COLO668 (cell line): ENCODE measurements at regions not wholly inside any gene's neighbourhood (a gene's known extent, or its start where the extent isn't known, plus 50 kb on each side); places are given as distances from the start of the nearest gene placed in this dataset.

Source experiments
- DNase-seq: peaks from one replicate; lab custom pipeline; 2025; ENCODE audit not compliant: unreplicated experiment; lab: John Stamatoyannopoulos, UW

GRCh38 chr21:43364261-43364510, 62.7 kb downstream of the SIK1 start:
- DNase-seq: no peak

DNA sequence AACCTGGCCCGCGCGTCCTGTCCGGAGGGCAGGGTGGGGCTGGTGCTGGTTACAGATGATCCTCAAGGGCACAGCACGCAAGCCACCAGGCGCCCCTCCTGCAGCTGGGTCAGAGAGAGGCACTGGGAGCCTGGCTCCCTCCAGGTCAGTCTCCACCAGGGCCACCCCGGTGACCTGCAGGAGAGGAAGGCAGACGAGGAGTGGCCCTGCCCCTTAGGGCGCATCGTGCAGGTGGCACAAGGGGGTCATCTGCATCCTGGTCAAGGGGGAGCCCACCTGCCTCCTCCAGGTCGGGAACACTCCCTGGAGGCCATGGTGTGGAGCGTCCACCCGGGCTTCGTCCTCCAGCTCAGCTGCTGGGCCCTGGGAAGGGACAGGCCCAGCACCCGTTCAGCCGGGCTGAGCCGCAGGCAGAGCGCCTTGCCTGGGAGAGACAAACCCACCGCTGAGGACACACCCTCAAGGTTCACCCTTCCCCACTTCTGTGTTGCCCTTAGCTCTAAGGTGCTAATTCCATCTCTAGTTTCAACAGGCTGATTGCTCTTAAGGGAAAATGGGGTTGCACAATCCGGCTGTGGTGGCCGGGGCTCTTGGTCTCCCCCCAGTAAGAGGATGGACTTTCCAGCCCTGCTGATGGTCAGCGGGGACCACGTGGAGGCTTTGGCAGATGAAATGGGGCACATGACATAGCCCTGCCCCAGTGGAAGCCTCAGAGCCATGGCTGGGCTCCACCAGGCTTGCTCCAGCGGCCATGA, 63.2 kb downstream of the SIK1 start:
- DNase-seq: no peak

GRCh38 chr21:43362915-43363314, 64.0 kb downstream of the SIK1 start:
- DNase-seq: no peak

- DNase-seq: peak; percentile 70
These were observed 64.6 kb downstream of the SIK1 start for GRCh38 chr21:43362321-43362791.

- DNase-seq: no peak
These were observed 65.2 kb downstream of the SIK1 start for GRCh38 chr21:43361493-43362296.

DNA sequence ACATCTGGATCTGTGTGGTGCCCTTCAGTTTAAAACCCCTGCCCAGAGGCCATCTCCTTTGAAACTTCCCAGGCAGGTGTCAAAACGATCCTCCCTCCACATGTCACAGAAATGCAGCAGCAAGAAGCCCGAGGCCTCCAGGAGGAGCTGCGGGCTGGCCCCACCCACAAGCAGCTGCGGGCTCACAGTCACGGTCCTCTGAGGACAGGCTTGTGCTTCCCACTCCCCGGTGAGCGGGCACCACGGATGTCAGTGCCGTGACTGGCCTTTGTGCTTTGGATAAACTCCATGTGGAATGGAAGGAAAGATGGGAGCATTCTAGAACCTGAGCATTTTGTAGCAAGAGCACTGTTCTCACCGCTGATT, 65.8 kb downstream of the SIK1 start:
- DNase-seq: peak; percentile 56

DNA sequence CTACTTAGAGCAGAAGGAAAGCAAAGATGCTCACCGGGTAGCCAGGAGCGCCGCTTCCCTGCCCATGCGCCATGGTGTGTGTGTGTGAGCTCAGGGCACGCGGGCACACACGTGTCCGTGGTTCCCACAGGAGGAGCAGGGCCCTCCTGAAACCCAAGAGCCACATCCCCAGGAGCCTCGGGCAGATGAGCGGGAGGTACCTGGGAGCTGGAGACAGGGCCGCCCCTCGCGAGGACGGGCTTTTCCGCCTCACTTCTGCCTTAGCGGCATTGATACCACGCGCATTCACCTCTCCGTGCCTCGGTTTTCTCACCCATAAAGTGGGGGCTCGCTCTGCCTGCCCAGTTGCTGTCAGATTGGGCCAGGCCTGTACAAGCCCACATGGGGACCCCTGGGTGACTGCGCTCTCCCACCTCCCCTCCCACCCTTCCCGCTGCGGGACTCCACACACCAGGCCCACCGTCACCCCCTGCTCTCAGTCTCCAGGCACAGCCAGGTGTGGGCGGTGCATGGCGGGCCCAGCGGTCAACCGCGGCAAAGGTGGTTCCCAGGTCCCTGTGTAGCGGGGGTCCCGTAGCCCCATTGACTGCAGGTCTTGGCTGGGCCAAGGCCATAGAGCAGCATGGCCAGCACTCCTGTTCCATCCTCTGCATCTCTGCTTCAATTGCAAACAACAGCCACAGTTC, 66.3 kb downstream of the SIK1 start:
- no peak for DNase-seq

- no peak for DNase-seq
These were observed 67.8 kb downstream of the SIK1 start for GRCh38 chr21:43358940-43359822.

DNA sequence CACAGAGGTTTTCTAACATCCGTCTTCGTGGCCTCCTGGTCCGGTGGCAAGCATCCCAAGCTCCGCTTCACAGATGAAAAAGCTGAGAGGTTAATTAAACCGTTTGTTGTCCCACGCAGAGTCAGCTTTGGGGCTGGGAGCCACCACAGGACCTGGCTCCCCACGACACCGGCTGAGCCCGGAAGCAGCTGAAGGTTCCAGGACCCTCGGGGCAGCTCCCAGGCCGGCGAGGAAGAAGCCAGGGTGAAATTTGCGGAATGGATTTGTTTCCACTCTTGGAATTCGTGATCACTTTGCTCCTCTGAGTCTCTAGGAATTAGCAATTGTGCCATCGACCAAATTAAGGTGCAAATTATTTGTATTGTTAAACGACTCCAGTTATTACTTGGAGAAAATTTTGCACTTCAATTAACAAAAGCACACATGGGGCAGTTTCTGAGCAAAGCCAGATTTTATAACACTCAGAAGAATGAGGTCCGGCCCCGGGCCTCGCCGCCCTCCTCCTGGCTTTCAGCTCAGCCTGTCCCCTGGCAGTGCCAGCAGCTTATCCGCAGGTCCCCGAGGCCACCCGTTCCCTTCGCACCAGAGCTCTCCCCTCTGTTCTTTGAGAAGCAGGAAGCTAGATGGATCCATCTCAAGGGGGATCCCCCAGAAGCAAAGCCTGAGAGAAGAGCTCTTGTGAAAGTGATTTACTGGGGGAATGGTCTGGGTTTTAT, 69.1 kb downstream of the SIK1 start:
- no peak for DNase-seq

- peak; percentile 44 for DNase-seq
These were observed 71.0 kb downstream of the SIK1 start for GRCh38 chr21:43355925-43356289.

DNA sequence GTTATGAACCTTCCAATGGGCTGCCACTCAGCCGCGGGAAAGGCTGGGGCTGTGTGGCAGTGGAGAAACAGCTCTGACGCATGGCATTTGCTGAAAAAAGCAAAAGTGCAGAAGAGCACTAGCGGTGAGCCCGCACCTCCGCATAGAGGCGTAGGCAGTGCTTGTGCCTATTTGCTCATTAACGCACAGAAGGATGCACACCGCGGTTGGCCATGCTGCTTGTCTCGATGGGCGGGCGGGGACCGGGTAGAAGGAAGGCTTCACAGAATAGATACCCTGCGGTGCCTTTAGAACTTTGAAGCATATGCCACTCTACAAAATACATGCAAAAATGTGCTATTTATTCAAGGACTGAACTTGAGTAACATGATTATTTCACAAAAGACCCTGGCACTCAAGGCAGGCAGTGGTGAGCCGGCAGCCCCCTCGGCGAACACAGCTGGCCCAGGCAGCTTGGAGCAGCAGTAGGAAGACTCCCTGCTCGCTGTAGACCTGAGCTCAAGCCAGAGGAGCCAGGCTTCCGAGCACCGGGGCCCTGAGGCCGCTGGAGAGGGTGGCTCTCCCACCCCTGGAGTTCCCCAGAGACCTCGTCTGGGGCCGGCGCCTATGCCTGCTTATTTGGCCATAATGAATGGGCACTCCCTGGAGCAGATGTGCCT, 71.5 kb downstream of the SIK1 start:
- DNase-seq: no peak

DNA sequence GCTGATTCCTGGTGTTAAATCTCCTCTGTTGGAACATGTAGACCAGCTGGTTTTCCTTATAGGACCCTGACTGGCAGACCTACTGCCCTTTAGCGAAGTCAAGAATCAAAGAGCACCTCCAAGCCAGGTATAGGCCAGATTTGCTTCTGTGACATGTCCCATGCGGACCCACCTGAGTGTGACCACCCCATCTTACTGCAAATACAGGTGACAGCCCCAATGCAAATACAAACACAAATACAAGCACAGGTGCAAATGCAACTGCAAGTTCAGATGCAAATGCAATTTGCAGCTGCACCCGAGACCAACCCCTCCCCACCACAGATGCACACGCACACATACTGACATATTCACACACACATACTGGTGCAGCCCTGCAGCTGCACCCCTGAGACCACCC, 72.3 kb downstream of the SIK1 start:
- no peak for DNase-seq

- no peak for DNase-seq
These were observed 72.9 kb downstream of the SIK1 start for GRCh38 chr21:43354026-43354420.

DNA sequence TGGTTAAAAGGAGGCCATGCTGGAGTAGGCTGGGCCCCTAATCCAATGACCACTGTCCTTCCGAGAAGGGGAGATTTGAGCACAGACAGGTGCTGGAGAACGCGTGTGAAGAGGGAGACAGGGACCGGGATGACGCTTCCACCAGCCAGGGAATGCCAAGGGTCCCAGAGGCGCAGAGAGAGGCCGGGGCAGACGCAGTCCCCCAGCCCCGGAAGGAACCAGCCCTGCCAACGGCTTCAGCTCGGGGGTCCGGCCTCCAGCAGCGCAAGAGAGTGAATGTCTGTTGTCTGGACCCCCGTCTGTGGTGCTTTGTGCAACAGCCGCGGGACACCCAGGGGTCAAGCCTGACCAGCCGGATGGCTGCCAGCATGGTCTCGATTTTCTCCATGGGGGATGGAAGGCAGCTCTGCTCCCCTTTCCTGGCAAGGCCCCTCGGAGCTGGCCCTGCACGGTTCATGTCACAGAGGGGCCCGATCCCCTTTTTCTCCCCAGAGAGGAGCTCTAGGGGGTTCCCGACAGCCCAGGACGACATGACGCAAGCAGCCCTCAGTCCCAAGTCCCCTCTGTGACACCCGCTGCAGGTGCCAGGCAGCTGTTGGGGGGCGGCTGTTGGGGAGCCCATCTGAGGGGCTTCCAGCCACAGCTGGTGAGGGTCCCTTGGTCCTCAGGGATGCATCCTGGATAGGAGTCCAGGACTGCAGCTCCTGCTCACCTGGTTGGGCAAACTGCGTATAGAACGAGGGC, 73.5 kb downstream of the SIK1 start:
- no peak for DNase-seq

- no peak for DNase-seq
These were observed 74.2 kb downstream of the SIK1 start for GRCh38 chr21:43352568-43353281.

GRCh38 chr21:43352154-43352537, 74.8 kb downstream of the SIK1 start:
- no peak for DNase-seq

GRCh38 chr21:43351501-43352153, 75.3 kb downstream of the SIK1 start:
- no peak for DNase-seq

GRCh38 chr21:43349644-43350043, 77.3 kb downstream of the SIK1 start:
- no peak for DNase-seq
